GM06990 (cell line): ENCODE measurements at regions not wholly inside any gene's neighbourhood (a gene's known extent, or its start where the extent isn't known, plus 50 kb on each side); places are given as distances from the start of the nearest gene placed in this dataset.

Source experiments
- DNase-seq: peaks from one replicate; pipeline ENCODE4 v3.0.0-alpha.2; 2011; ENCODE audit not compliant: insufficient read length; ENCODE audit errors: extremely low read depth
- H3K27me3 ChIP-seq: replicated peaks from 2 replicates; pipeline ENCODE4 v1.6.0; 2011; ENCODE audit warnings: low read length; ENCODE audit not compliant: control insufficient read depth, insufficient read depth
- H3K36me3 ChIP-seq: 2 replicates; pipeline ENCODE4 v1.5.1; 2011; ENCODE audit warnings: low read length; ENCODE audit not compliant: control insufficient read depth, insufficient read depth
- H3K4me3 ChIP-seq: replicated peaks from 2 replicates; pipeline ENCODE4 v1.5.1; 2011; ENCODE audit warnings: low read depth, mild to moderate bottlenecking, control low read depth, low read length
- CTCF ChIP-seq: IDR thresholded peaks from 2 replicates; pipeline ENCODE4 v1.5.1; 2011; ENCODE audit warnings: low read length, control low read depth, mild to moderate bottlenecking, inconsistent platforms; ENCODE audit not compliant: insufficient read depth, poor library complexity, severe bottlenecking

DNA sequence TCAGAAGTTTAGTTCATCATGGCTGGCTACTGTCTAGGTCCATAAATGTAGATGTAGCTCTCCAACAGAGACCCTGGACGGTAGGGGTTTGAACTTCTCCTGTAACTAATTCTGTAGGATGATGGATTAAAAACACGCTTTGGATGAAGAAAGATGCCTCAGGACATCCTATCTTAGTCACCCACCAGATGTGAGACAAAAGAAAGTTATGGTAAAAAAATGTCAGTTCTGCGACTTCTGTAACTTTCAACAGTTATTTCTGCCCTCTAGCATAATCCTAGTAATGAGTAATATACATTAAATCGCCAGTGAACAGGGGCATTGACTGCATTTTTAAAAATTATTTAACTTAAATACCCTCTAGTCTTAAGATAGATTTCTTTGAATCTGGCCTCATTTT, 210.1 kb upstream of the LRATD1 start:
- no peaks in the 10 kb centered on the region for H3K36me3 ChIP-seq
- no peak for TF ChIP-seq CTCF
- H3K4me3 ChIP-seq = no peak overlapping the region
- no peaks in the 10 kb centered on the region for H3K27me3 ChIP-seq
- no peak for DNase-seq

- no peaks in the 10 kb centered on the region for H3K27me3 ChIP-seq
- no peaks in the 10 kb centered on the region for H3K36me3 ChIP-seq
- no peak for DNase-seq
- no peak for TF ChIP-seq CTCF
- H3K4me3 ChIP-seq = no peak overlapping the region
Measured at GRCh38 chr2:14423145-14423906, 209.2 kb upstream of the LRATD1 start.

DNA sequence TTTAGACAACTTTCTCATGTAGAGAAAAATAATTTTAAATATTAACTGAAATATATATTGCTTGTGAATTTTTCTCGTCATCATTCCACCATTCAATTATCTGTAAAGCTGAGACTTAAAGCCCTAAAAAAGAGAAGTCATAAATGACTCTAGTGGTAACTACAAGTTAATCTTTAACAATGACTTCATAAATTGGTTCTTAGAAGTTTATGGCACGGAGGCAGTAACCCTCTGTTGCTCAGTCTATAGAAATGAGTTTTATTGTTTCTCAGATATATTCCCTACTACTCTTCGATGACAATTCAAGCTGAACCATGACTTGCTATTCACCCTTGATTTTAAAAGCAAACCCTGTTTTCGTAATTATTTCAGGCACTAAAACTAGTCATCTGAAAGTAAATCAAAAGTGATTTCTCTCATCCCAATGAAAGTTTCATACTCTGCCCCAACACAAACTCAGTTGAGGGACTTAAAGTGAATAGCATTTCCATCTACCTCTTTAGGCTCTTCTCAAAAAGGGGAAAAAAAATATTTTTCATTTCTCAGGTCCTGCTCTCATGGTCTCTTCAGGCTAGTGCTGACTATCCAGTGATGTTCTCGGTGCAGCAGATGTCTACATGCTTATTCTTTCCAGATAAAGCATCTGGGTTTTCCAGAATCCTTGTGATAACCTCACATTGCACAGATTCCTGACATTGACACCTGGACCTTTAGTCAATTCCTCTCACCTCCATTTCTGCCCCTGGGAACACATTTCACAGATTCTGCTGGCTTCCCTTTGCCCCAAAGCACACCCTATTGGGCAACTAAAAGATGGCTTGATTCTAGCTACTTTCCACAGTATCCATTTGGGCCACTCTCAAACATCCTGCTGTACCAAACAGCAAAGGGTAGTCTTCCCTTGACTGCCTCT, 207.8 kb upstream of the LRATD1 start:
- no peak for DNase-seq
- Histone ChIP-seq H3K36me3 (no peaks in the 10 kb centered on the region), H3K27me3 (no peaks in the 10 kb centered on the region), H3K4me3 (no peak overlapping the region)
- no peak for TF ChIP-seq CTCF

DNA sequence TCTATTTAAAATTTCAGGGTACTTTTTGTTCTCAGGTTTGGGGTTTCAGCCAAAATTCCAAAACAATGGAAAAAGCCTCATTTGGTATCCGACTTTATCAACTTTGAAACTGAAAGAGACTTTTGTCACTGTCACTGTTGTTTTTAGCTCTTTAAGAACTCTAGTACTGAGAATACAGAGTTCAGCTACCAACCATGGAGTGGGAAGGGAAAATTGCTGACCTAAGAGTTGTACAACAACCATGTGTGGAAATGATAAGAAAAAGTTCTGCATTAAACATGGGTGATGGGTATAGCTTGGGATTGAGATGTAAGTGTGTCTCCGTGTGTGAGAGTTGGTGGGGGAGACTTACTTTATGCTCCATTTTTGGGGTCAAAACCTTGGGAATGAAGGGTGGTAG, 206.6 kb upstream of the LRATD1 start:
- no peak for TF ChIP-seq CTCF
- Histone ChIP-seq H3K4me3 (no peak overlapping the region), H3K36me3 (no peaks in the 10 kb centered on the region), H3K27me3 (no peaks in the 10 kb centered on the region)
- no peak for DNase-seq

DNA sequence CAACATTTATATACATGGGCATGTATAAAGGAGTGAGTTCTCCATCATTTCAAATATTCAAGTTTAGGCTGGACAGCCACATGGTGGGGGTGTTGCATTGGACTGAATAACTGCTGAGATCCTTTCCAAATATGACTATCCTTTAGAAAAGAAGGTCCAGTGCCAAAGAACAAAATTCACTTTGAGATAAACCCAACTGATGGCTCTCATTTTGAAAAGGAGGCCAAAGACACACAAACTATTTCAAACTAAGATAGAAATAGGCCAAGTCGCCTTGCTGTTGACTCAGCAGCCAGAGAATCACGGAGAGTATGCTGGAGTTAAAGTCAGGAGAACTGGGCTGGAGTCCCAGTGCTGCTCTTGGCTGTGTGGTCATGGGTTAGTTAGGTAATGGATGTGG, 204.5 kb upstream of the LRATD1 start:
- DNase-seq = no peak

More for the DNA sequence above, 204.5 kb upstream of the LRATD1 start:
- no peak for TF ChIP-seq CTCF
- H3K27me3 ChIP-seq = no peaks in the 10 kb centered on the region
- no peaks in the 10 kb centered on the region for H3K36me3 ChIP-seq
- no peak overlapping the region for H3K4me3 ChIP-seq
